ENCODE measurements at regions not wholly inside any gene's neighbourhood (a gene's known extent, or its start where the extent isn't known, plus 50 kb on each side); places are given as distances from the start of the nearest gene placed in this dataset.

GRCh38 chr9:91043056-91043810, 241.6 kb downstream of the SYK start:
- no peak for DNase-seq

DNA sequence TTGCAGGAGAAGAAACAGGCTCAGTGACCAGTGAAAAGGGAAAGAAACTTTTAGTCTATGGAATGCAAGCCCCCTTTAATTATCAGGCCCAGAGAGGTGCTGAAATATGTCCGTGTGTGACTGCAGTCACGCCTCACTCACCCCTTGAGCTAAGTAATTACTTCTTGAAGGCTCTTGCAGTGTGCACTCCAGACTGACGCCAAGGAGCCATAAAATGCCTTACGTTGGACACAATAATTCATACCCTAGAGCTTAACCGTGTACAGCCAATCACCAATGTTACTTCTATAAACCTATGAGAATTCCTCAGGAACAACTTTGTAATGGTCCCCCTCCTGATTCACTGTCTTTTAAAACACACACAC, 242.2 kb downstream of the SYK start:
- DNase-seq: no peak

GRCh38 chr9:91044354-91044753, 242.7 kb downstream of the SYK start:
- no peak for DNase-seq

GRCh38 chr9:91045041-91045440, 243.4 kb downstream of the SYK start:
- no peak for DNase-seq

- DNase-seq: no peak
These were observed 245.9 kb downstream of the SYK start for GRCh38 chr9:91047529-91047928.

- no peak for DNase-seq
These were observed 246.5 kb downstream of the SYK start for GRCh38 chr9:91047993-91048607.

- DNase-seq: no peak
These were observed 247.1 kb downstream of the SYK start for GRCh38 chr9:91048749-91049148.

- no peak for DNase-seq
These were observed 252.2 kb downstream of the SYK start for GRCh38 chr9:91053824-91054223.

GRCh38 chr9:91055845-91056244, 254.2 kb downstream of the SYK start:
- no peak for DNase-seq

- DNase-seq: no peak
These were observed 254.9 kb downstream of the SYK start for GRCh38 chr9:91056486-91056885.

DNA sequence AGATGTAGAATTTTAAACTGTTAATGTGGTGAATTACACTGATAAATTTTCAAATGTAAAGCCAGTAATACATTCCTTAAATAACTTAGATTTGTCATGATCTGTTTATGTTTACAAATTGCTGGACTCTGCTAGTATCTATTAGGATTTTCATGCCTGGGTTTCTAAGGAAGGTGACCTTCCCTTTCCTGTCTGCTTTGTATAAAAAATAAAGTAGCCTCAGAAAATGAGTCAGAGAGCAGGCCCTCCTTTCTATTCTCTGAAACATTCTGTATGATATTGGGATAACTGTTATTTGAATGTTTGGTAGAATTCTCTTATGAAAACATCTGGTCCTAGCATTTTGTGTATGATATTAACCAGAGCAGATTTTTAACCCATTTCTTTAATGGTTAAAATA, 255.3 kb downstream of the SYK start:
- DNase-seq: no peak

DNA sequence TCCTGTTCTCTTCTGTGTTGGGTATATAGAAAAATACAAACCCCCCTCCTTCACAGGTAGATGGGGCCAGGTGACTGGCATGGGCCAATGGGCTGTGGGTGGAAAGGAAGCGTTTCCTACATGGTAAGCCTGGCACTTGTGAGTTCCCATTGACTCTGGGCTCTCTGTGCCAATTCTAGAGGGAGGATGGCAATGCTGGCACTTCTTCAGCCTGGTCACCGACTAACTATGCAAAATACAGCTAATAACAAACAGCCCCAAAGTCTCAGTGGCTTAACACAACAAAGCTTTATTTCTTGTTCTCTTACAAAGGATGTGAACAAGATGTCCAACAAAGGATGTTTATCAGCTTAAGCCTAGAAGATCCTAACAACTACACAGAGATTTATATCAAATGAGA, 258.1 kb downstream of the SYK start:
- no peak for DNase-seq

DNA sequence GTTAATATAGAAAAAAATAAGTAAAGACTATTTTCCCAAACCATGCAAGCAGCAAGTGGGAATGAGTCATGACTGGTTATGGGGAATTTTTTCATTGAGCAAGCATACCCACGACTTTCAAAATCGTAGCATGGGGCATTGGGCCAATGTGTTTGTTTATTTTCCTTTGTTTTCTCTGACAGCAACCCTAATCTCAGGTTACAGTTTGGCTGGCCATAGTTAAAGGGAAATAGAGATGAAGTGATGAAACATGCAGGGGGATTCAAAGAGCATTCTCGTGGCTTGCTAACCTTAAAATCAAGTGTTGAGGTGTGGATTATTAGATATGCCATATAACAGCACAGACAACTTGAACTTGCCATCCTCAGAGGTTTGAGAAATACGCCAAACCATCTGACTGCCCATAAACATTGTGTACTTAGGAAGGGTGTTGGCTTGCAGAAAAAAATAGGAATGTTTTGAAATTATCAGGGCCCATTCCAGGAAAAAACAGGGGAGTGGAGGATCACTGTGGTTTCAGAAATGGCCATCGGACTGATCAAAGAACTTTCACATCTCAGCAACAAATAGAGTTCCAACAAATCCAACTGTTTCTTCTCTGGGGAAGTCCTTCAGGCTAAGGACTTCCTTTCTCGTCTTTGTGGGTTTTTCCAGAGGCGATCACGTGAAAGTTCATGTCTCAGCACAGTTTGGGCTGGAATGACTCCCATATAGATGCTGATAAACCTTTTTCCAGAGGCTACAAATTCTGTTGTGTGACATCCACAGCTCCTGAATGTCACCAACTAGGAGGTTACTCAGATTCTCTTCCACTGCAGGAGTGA, 259.1 kb downstream of the SYK start:
- peak; percentile 14 for DNase-seq

GRCh38 chr9:91061506-91061905, 259.9 kb downstream of the SYK start:
- no peak for DNase-seq

DNA sequence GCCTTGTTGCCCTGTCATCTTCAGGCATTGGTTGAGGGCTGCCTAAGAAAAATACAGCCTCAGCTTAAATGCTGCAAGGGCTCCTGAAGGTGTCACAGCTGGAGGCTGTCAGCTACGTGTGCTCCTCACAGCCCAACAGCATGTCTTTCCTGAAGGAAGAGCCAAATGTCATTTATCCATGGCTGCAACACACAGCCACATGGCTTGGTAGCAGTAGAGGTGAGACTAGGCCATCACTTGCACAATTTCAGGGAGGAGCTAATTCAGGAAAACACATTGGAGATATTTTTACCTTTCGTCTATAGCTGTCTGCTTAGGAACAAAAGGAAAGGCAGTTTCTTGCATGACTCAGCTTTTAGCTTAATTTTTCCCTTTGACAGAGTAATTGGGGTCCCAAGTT, 260.7 kb downstream of the SYK start:
- no peak for DNase-seq

- no peak for DNase-seq
These were observed 261.9 kb downstream of the SYK start for GRCh38 chr9:91063471-91063870.

GRCh38 chr9:91065231-91066041, 263.8 kb downstream of the SYK start:
- no peak for DNase-seq

DNA sequence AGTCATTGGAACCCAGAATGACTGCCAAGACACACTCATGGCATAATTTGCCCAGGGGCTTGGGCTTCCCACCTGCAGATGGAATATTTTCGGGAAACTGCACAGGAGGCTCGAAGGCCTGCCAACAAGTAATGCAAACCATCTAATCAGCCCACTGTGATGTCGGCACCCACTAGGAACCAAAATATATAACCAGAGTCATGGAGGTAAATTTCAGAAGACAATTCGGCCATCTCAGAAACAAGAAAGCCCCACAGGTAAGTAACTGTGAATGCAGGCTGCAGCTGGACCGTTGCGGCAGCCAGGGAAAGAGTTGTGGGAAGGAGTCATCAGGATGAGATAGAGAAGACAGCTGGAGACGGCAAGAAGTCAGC, 264.4 kb downstream of the SYK start:
- DNase-seq: no peak

- no peak for DNase-seq
These were observed 265.2 kb downstream of the SYK start for GRCh38 chr9:91066856-91067255.

GRCh38 chr9:91067306-91067860, 265.8 kb downstream of the SYK start:
- no peak for DNase-seq

DNA sequence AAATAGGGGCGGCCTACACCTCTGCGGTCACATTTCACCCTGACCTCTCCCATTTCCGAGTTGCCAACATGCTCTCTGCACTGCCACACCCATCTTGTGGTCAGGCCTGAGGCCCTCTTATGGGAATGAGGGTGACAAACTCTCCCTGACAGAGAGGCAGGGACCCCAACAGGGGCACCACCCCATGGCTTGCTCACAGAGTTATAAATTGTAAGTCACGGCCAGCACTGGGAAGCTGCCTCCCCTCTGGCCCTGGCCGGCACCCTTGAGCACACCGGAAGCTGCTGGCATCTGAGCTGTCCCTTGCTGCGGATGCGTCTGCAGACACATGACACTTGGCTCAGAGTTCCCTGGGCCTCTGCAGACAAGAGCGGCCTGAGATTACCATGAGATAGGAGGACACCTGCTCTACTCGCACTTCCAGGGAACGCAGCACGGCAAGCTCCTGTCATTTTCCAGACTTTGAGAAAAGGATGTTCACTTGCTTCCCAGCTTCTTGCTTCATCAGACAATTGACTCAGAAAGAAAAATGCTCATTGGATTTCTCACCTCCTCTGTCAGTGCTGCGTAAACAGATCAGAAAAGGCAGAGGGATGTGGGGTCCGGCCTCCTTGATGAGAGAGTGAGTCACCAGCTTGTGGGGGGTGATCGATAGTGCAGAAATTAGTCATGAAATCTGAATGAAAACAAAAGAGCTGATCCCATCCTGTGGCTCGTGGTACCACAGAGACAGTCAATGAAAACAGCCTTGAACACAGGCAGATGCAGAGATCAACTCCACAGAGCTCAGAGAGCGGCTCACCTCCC, 269.8 kb downstream of the SYK start:
- no peak for DNase-seq

Data from NCI-H2081 treated with DMSO at 0.1 percent for 48 hours (cell line).